NCI-H446 (cell line): ENCODE measurements at regions not wholly inside any gene's neighbourhood (a gene's known extent, or its start where the extent isn't known, plus 50 kb on each side); places are given as distances from the start of the nearest gene placed in this dataset.

Experiments
- DNase-seq, 2 experiments: peaks; one replicate each; lab custom pipeline; 2025; lab: John Stamatoyannopoulos, UW

- no peak for DNase-seq
These were observed 160.2 kb downstream of the CYYR1 start for GRCh38 chr21:26412885-26413284.

DNA sequence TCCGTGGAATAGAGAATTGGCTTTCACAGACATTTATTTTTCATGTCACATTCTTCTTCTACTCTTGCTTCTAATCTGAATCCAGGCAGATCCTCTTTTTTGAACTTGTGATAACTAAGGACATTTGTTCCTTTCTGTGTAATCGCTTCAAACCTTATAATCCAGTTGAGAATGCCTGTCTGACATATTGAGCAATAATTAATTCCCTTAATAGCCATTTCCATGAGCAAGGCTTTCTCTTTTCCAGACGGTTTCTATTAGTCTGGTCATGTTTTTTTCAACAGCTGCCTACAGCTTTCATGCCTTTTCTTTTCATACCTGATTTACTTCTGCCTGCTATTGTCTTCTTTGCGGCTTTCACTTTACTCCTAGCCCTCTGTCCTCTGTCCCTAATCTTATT lies 163.4 kb downstream of the CYYR1 start:
- no peak for DNase-seq

DNA sequence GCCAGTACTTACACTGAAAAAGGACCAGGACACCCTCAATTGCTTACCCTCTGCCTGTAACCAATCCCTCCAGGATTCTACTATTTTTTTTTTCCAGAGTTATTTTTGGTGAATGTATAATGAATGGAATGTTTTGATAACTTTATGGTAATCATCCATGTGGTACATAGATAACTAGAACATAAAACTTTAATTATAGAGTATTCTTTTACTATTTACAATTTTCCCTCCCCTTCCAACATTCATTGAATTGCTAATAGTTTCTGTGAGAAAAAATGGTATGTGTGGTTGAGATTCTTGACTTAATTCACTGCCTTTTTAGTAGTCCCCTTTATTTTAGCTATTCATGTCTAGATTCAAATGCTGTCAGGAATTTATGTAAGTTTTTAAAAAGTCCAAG lies 164.6 kb downstream of the CYYR1 start:
- DNase-seq, result no peak

- no peak for DNase-seq
These were observed 166.6 kb downstream of the CYYR1 start for GRCh38 chr21:26406526-26406925.

GRCh38 chr21:26405735-26406361 lies 167.2 kb downstream of the CYYR1 start:
- DNase-seq, result peak in 1 of 2 experiments; percentile 13

DNA sequence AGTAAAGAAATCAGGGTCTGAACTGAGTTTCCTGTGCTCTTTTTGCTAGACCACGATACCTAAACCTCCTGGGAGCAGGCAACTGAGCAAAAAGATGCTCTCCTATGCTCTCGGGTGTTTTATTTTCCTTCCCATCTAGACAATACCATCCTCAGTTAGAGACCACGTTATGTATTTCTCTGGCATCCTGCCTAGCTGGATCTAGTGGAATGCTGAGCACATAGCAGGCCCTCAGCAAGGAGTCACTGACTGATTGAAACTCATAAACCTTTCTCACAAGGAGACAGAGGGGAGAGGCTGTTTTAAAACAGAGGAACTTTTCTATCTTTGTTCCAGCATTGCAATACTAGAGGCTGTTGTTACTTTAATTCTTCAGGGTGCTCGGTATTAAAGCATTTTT lies 168.0 kb downstream of the CYYR1 start:
- no peak for DNase-seq

GRCh38 chr21:26404288-26404687 lies 168.8 kb downstream of the CYYR1 start:
- no peak for DNase-seq

GRCh38 chr21:26403321-26403720 lies 169.8 kb downstream of the CYYR1 start:
- DNase-seq, result no peak

GRCh38 chr21:26397545-26397944 lies 175.5 kb downstream of the CYYR1 start:
- DNase-seq, result no peak

GRCh38 chr21:26394341-26394740 lies 178.7 kb downstream of the CYYR1 start:
- no peak for DNase-seq

DNA sequence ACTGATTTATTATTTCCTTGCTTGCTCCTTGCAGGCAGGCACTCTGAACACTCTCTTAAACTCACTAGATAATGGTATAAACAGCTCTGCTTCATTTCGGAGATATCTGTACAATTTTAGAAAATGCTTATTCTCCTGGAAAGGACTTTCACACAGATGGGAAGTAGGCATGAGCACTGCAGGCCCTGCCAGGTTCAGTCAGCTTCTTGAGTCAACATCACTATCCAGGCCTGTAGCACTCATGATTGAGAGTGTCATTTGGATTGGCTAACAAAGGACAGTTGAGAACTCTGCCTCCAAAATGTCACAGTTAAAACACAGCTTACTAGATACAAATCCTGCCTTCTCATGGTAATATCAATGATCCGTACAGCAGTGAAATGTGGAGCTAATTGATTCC lies 181.9 kb downstream of the CYYR1 start:
- peak; percentile 38 to 83 for DNase-seq

DNA sequence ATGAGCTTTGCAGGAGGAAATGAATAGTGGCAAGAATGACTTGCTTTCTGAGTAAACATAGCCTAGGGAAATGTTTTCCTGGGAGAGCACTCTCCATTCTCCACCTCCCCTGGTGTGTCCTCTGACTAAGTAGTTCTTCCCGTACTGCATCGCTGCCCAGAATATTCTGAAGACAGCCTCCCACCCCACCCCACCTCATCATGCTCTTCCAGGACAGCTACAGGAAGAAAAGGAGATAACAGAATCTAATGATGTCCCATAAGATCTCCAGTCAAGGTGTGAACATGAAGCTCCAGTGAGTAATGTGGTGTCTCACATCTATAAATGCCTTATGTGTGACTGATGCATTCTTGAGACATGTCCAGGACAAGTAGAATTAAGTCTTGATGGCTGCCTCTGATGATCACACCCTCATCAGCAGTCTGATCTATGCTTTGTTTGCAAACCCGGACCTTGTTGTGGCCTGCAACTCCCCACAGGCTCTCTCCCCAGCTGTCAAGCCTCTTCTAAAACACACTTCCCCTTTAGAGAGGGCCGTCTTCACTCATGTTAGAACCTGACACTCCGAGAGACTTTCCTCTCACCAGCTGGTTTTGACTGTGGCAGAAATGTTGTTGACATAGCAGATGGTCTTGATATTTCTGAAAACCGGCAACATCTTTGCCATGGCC lies 183.0 kb downstream of the CYYR1 start:
- peak; percentile 73 to 94 for DNase-seq

DNA sequence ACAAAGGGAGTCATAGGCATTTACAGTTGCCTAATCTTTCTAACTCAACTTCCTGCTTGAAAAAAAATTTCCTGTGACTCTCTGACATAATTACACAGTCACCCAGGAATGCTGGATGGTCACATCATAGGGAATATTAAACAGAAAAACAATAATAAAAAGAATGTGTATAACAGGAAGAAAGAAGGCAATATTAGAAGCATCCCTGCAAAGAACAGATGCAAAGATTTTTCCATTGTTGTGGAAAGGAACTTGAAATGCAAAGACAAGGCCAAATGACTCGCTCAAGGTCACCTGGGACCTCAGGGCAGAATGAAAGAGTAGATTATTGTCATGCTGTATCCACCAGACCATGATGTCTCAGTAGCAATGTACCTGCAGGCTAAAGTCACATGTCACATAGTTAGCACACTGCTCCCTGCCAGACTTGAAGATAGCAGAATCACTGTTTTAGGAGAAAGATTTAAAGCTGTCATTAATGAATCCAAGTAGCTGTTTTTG lies 184.3 kb downstream of the CYYR1 start:
- no peak for DNase-seq

DNA sequence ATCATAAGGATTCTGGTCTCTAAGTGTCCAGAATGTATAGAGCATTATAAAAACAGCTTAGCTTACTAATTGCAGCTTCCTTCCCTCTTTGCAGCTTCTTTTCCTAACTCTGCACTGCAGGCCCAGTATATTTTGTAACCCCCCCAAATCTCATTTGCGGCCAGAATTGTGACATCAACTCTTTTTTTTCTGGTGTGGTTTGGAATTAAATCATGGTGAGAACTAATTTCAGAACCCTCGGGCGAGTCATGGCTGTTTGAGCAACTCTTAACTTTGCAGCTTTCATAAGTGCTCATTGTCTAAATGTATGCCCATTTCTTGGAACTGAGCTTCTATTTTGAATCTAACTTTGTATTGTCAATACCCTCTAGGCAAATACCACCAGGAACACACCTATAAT lies 187.4 kb downstream of the CYYR1 start:
- DNase-seq, result no peak

DNA sequence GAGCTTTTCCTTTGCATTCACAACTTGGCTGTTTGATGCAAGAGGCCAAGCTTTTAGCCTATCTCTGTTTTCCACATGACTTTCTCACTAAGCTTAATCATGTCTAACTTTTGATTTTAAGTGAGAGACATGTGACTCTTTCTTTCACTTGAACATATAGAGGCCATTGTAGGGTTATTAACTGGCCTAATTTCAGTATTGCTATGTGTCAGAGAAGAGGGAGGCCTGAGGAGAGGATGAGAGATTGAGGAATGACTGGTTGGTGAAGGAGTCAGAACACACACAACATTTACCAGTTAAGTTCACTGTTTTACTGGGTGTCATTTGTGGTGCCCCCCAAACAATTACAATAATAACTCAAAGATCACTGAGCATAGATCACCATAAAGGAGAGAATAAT lies 193.5 kb downstream of the CYYR1 start:
- DNase-seq, result no peak

DNA sequence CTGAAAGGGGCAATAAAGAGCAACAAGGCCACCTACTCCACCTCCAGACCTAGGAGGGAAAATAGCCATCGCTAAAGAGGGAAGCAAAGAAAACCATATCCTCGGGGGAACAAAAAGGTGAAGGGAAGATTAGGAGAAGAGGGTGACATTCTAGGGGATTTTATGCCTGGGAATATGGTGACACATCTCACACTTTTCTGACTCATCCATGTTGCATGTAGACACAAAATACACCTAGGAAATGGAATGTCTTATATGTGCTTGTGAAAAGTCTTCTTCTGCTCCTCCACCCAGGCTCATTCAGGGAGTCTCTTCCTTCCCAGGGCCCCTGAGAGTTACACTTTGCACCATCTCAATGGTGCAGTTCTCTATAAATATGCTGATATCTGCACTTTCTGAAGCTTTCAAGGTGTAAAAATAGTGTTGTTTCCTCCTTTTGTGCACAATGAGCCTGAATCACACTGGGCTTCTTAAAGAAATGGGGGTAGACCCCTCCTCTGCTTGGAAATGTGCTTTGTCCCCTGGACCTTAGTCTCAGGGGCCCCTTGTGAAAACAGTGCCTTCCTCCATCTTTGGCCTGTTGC lies 195.9 kb downstream of the CYYR1 start:
- DNase-seq, result no peak

DNA sequence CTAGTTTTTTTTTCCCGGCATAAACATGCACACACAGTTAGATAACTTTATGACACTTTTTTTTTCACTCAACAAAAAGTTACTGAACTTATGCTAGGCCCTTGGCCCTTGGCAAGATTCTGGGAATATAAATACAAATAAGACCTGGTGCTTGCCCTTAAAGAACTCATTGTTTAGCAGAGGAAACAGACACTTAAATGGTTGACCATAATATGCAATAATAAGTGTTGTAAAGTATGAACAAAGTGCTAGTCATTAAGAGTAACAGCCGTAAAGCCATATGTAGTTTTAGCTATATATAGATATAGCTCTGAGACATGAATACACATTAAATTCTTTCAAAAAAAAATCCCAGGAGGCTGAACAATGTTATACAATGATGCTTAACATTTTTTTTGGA lies 198.3 kb downstream of the CYYR1 start:
- DNase-seq, result peak in 1 of 2 experiments; percentile 11

- no peak for DNase-seq
These were observed 198.2 kb upstream of the APP start for GRCh38 chr21:26368591-26369320.

DNA sequence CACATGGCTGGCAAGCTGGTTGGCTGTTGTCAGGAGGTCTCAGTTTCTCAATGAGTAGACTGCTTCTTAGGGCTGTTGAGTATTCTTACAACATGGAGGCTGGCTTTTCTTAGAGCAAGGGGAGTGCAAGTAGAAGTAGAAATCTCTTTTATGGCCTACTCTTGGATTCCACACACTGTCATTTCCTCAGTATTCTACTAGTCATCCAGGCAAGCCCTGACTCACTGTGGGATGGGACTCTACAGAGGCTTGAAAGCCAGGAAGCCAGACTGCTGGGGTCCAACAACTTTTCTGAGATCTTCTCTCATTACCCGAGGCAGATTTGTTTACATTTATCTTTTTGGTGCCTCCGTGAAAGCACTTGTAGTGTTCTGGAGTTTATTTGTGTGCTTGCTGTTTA lies 196.2 kb upstream of the APP start:
- no peak for DNase-seq

DNA sequence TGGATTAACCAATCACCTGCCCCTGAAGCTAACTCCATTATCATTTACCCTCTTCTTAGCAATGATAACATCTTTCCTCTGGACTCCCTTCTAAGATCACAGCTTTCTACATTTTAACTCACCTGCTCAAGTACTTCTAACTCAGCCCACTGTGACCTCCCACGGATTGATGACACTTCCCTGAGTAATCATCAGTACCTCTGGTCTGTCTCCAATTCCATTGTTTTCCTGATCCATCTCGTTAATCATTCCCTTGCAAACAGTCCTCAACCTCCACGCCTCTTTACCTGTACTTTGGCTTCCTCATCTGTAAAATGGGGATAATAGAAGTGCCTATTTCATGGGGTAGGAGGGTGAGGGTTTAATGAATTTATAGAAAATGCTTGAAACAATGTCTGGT lies 195.3 kb upstream of the APP start:
- no peak for DNase-seq

DNA sequence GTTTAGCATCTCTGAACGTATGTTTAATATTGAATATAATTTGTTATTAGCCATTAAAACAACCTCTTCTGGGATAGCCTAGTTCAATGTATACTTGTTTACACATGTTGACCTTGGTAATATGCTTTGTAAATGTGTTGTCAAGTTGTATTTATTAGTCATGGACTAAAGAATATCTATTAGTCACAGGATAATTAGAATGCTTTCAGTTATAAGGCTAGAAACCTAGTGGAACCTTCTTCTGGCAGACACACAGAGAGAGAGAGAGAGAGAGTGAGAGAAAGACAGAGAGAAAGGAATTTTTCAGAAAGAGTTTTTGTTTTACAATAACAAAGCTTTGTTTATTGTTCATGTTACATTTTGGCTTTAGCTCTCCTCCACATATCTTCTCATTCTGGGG lies 181.1 kb upstream of the APP start:
- DNase-seq, result no peak

DNA sequence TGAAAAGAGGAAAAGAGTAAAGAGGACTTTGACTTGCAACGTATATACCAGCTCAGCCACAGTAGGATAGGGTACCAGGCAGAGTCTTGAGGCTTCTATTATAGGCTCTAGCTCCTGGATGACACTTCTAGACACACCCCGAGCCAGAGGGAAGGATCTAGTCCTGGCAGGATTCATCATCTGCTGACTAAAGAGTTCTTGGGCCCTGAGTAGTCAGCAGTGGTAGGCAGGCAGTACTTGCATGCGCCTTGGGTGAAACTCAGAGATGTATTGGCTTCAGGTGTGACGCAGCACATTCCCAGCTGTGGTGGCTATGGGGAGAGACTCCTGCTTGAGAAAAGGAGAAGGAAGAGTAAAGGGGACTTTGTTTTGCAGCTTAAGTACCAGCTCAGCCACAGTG lies 162.3 kb upstream of the APP start:
- no peak for DNase-seq
